NCI-H526 treated with DMSO at 0.1 percent for 48 hours (cell line): ENCODE measurements at regions not wholly inside any gene's neighbourhood (a gene's known extent, or its start where the extent isn't known, plus 50 kb on each side); places are given as distances from the start of the nearest gene placed in this dataset.
A peak's percentile ranks its signal among the peaks of the same experiment; 100 is the strongest.
"Not testable (repeated sequence)": the region's sequence is repeated elsewhere in the genome, so short reads cannot be mapped to it uniquely, and the experiment has no call there.

ENCODE experiments used
- DNase-seq: peaks from one replicate; lab custom pipeline; 2025; lab: John Stamatoyannopoulos, UW

GRCh38 chr5:2102819-2103776 is 220.4 kb upstream of the IRX4 start:
- no peak for DNase-seq

- no peak for DNase-seq
These were observed 219.0 kb upstream of the IRX4 start for GRCh38 chr5:2101685-2102084.

- DNase-seq = no peak
These were observed 214.3 kb upstream of the IRX4 start for GRCh38 chr5:2096887-2097505.

- no peak for DNase-seq
These were observed 212.3 kb upstream of the IRX4 start for GRCh38 chr5:2095011-2095410.

GRCh38 chr5:2094616-2094995 is 211.9 kb upstream of the IRX4 start:
- DNase-seq = no peak

- DNase-seq = no peak
These were observed 211.3 kb upstream of the IRX4 start for GRCh38 chr5:2093859-2094615.

GRCh38 chr5:2091921-2092320 is 209.2 kb upstream of the IRX4 start:
- DNase-seq = no peak

- DNase-seq = no peak
These were observed 205.3 kb upstream of the IRX4 start for GRCh38 chr5:2087980-2088379.

- DNase-seq = no peak
These were observed 192.6 kb upstream of the IRX4 start for GRCh38 chr5:2075365-2075764.

GRCh38 chr5:2071562-2071961 is 188.8 kb upstream of the IRX4 start:
- no peak for DNase-seq

- not testable (repeated sequence) for DNase-seq
These were observed 188.1 kb upstream of the IRX4 start for GRCh38 chr5:2070787-2071186.

GRCh38 chr5:2068531-2068930 is 185.8 kb upstream of the IRX4 start:
- no peak for DNase-seq

- DNase-seq = no peak
These were observed 183.6 kb upstream of the IRX4 start for GRCh38 chr5:2066373-2066772.

- DNase-seq = not testable (repeated sequence)
These were observed 180.7 kb upstream of the IRX4 start for GRCh38 chr5:2063380-2063779.

GRCh38 chr5:2052687-2053086 is 170.0 kb upstream of the IRX4 start:
- DNase-seq = no peak

- no peak for DNase-seq
These were observed 167.2 kb upstream of the IRX4 start for GRCh38 chr5:2049876-2050275.

- DNase-seq = no peak
These were observed 165.9 kb upstream of the IRX4 start for GRCh38 chr5:2048664-2049063.

GRCh38 chr5:2047341-2047927 is 164.7 kb upstream of the IRX4 start:
- DNase-seq = no peak

- DNase-seq = no peak
These were observed 161.3 kb upstream of the IRX4 start for GRCh38 chr5:2044041-2044440.

- DNase-seq = no peak
These were observed 156.4 kb upstream of the IRX4 start for GRCh38 chr5:2039180-2039531.

GRCh38 chr5:2038321-2039179 is 155.8 kb upstream of the IRX4 start:
- DNase-seq = peak; percentile 7
